A549 (cell line): ENCODE measurements at regions not wholly inside any gene's neighbourhood (a gene's known extent, or its start where the extent isn't known, plus 50 kb on each side); places are given as distances from the start of the nearest gene placed in this dataset.

Experiments used
- ATAC-seq, 2 experiments: fragments of 200-7000 bp in 1 of 2; fragments of >200 bp in 1 of 2; cut with Nextera tagmentation in 1 of 2; cut with Tn5 transposase in 1 of 2; 3 replicates each; pipeline versions ENCODE4 v1.8.0 to v1.9.1; 2018 to 2020; ENCODE audit warnings: mild to moderate bottlenecking in 1 of 2, moderate library complexity in 1 of 2
- CTCF ChIA-PET: fragments of 300-600 bp; sonication (Branson Sonifier 250); formaldehyde crosslinking; extraction: SDS; loops from one replicate; lab custom pipeline; 2021; ENCODE audit warnings: antibody characterized with exemption, inconsistent platforms; lab: Yijun Ruan, JAX
- POLR2A ChIA-PET: fragments of 350-600 bp; formaldehyde crosslinking; extraction: SDS; loops from one replicate; lab custom pipeline; 2021; ENCODE audit warnings: antibody characterized with exemption, inconsistent platforms; lab: Yijun Ruan, JAX
- DNase-seq, 2 experiments: peaks; one replicate each; pipeline versions ENCODE4 v3.0.0 to v3.0.0-alpha.2; 2011 to 2016; ENCODE audit warnings: low read depth in 1 of 2, low spot score in 1 of 2
- FAIRE-seq: peaks from 2 replicates; lab custom pipeline; 2011; peaks lifted over from hg19 to GRCh38; lab: Jason Lieb, UNC
- H3K27ac ChIP-seq, 2 experiments: fragments of >200 bp; sonication (Bioruptor Twin); formaldehyde crosslinking; 3 replicates each; pipeline ENCODE4 v1.5.1; 2016 to 2017
- H3K4me1 ChIP-seq: fragments of >200 bp; sonication (Bioruptor Twin); formaldehyde crosslinking; 3 replicates; pipeline ENCODE4 v1.6.1; 2016
- H3K4me2 ChIP-seq: fragments of >200 bp; sonication (Bioruptor Twin); formaldehyde crosslinking; 3 replicates; pipeline ENCODE4 v1.6.1; 2016
- H3K4me3 ChIP-seq: fragments of >200 bp; sonication (Bioruptor Twin); formaldehyde crosslinking; 3 replicates; pipeline ENCODE4 v1.5.1; 2016
- H3K9me3 ChIP-seq: fragments of >200 bp; sonication (Bioruptor Twin); formaldehyde crosslinking; 3 replicates; pipeline ENCODE4 v1.6.1; 2016
- ATOH8 ChIP-seq: fragments of 250-450 bp; sonication (Bioruptor Pico); IDR thresholded peaks from 2 replicates; pipeline ENCODE4 v1.5.0; 2020; ENCODE audit warnings: low read depth, mild to moderate bottlenecking, moderate library complexity
- BCL3 ChIP-seq: fragments of >200 bp; sonication (Bioruptor Twin); formaldehyde crosslinking; IDR thresholded peaks from 3 replicates; pipeline ENCODE4 v1.6.1; 2016
- CBX2 ChIP-seq: fragments of 200-600 bp; sonication (generic); IDR thresholded peaks from 2 replicates; pipeline ENCODE4 v1.6.1; 2016; ENCODE audit warnings: low read depth, mild to moderate bottlenecking, borderline replicate concordance
- CBX8 ChIP-seq: fragments of 200-600 bp; sonication (generic); IDR thresholded peaks from 2 replicates; pipeline ENCODE4 v1.6.1; 2016
- ELK1 ChIP-seq: fragments of 150-350 bp; IDR thresholded peaks from 2 replicates; pipeline ENCODE4 v1.6.1; 2014; ENCODE audit warnings: low read depth, mild to moderate bottlenecking, low read length
- FOSL2 ChIP-seq, 2 experiments: fragments of 450-650 bp in 1 of 2; fragments of >200 bp in 1 of 2; sonication (Bioruptor Twin) in 1 of 2; formaldehyde crosslinking; IDR thresholded peaks; 2 replicates each; pipeline versions ENCODE4 v1.5.0 to v1.6.1; 2016 to 2020; ENCODE audit warnings: mild to moderate bottlenecking in 1 of 2, moderate library complexity in 1 of 2
- GATA3 ChIP-seq: IDR thresholded peaks from 2 replicates; pipeline ENCODE4 v1.6.1; 2012; ENCODE audit warnings: borderline replicate concordance
- HOXA7 ChIP-seq: fragments of 250-450 bp; sonication (Bioruptor Pico); IDR thresholded peaks from 2 replicates; pipeline ENCODE4 v1.5.0; 2020; ENCODE audit warnings: mild to moderate bottlenecking, moderate library complexity
- JUN ChIP-seq, 2 experiments: fragments of >200 bp; sonication (Bioruptor Twin); formaldehyde crosslinking; IDR thresholded peaks; 2 replicates in 1 of 2; 3 replicates in 1 of 2; pipeline ENCODE4 v1.6.1; 2016 to 2017
- MAFK ChIP-seq: fragments of 450-650 bp; IDR thresholded peaks from 2 replicates; pipeline ENCODE4 v1.6.1; 2014; ENCODE audit not compliant: partially characterized antibody
- MYC ChIP-seq: IDR thresholded peaks from 2 replicates; pipeline ENCODE4 v1.6.1; 2012; ENCODE audit warnings: mild to moderate bottlenecking, inconsistent platforms, low read length, improper control_type of control experiment, borderline replicate concordance
- RNF2 ChIP-seq: fragments of 200-600 bp; sonication (generic); IDR thresholded peaks from 2 replicates; pipeline ENCODE4 v1.6.1; 2016; ENCODE audit warnings: low read depth, mild to moderate bottlenecking, antibody characterized with exemption, moderate library complexity, borderline replicate concordance
- WGBS: methylation state at CpG from one replicate; pipeline ENCODE4 v1.1.6; 2017; ENCODE audit errors: missing lambda C conversion rate; 5-methylcytosine and 5-hydroxymethylcytosine counted together
- TF ChIP-seq, protein P1 (sequence below): fragments of 200-600 bp; sonication (generic); IDR thresholded peaks from 2 replicates; pipeline ENCODE4 v1.6.1; 2016; ENCODE audit warnings: antibody characterized with exemption, mild to moderate bottlenecking, moderate library complexity

DNA sequence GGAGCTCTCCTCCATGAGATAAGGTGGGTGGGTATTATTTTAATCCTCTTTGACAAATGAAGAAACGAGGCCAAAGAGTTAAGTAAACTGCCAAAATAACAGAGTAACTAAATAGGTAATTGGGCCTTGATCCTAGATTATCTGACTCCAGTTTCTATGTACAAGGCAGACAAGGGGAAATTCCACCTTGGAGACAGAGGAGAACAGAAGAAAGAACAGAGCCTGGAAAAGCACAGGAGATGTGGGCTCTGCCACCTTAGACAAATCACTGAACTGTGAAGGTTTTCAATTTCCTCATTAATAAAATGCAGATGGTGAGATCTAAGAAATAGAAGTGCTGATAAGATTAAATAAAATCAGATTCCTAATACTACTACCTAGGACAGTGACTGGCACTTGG, 310.2 kb upstream of the TLE3 start:
- no peak overlapping the region for H3K4me3 ChIP-seq
- CTCF ChIA-PET, result interaction anchor here (1.1 to 1.6 kb wide), 2 partner anchors 23 to 59 kb away, joined by 3 to 6 read pairs; no protein-coding TSS in a partner anchor
- TF ChIP-seq JUN (IDR thresholded peaks at IDR 0.05), result no peak
- TF ChIP-seq RNF2, result no peak
- no peak for TF ChIP-seq FOSL2 (IDR thresholded peaks at IDR 0.05)
- TF ChIP-seq FOSL2 (CRISPR knock-in tag; IDR thresholded peaks at IDR 0.05), result no peak
- no peak for TF ChIP-seq BCL3
- no peak for TF ChIP-seq ELK1
- no peak overlapping the region for H3K4me2 ChIP-seq
- no peak overlapping the region for H3K27ac ChIP-seq
- FAIRE-seq, result no peak
- no peak for DNase-seq
- 16% methylated on average over 1 of the region's 1 CpG for WGBS
- POLR2A ChIA-PET, result no interaction called here
- H3K9me3 ChIP-seq, result peaks cover 15% of the 10 kb centered on the region
- no peak for ATAC-seq
- H3K4me1 ChIP-seq, result no peaks in the 10 kb centered on the region

DNA sequence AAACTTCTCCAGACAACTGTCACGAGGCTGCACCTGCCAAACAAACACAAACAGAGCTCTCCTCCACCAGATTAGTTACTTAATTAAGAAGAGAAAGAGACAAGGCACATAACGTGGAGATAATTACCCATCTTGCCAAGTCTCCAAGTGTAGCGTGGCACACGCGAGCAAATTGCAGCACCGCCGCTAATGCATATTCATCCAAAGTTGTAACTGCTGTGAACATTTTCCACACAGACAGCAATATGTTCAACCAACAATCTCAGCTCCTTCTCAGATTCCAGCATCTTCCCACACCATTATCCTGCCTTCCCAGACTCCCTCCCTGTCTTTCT, 309.6 kb upstream of the TLE3 start:
- WGBS, result 72% methylated on average over 7 of the region's 7 CpGs
- ATAC-seq, result no peak
- TF ChIP-seq, protein P1, sequence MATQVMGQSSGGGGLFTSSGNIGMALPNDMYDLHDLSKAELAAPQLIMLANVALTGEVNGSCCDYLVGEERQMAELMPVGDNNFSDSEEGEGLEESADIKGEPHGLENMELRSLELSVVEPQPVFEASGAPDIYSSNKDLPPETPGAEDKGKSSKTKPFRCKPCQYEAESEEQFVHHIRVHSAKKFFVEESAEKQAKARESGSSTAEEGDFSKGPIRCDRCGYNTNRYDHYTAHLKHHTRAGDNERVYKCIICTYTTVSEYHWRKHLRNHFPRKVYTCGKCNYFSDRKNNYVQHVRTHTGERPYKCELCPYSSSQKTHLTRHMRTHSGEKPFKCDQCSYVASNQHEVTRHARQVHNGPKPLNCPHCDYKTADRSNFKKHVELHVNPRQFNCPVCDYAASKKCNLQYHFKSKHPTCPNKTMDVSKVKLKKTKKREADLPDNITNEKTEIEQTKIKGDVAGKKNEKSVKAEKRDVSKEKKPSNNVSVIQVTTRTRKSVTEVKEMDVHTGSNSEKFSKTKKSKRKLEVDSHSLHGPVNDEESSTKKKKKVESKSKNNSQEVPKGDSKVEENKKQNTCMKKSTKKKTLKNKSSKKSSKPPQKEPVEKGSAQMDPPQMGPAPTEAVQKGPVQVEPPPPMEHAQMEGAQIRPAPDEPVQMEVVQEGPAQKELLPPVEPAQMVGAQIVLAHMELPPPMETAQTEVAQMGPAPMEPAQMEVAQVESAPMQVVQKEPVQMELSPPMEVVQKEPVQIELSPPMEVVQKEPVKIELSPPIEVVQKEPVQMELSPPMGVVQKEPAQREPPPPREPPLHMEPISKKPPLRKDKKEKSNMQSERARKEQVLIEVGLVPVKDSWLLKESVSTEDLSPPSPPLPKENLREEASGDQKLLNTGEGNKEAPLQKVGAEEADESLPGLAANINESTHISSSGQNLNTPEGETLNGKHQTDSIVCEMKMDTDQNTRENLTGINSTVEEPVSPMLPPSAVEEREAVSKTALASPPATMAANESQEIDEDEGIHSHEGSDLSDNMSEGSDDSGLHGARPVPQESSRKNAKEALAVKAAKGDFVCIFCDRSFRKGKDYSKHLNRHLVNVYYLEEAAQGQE, result no peak
- TF ChIP-seq MYC (no peak), CBX2 (no peak), CBX8 (no peak), HOXA7 (no peak), MAFK (no peak), ATOH8 (CRISPR knock-in tag) (no peak)
- TF ChIP-seq, all 56 proteins: peak for 0
- peaks cover 15% of the 10 kb centered on the region for H3K9me3 ChIP-seq
- CTCF ChIA-PET, result interaction anchor here (1.2 to 1.6 kb wide), 2 partner anchors 59 to 81 kb away, joined by 5 read pairs; no protein-coding TSS in a partner anchor
- no peak for FAIRE-seq
- H3K4me1 ChIP-seq, result no peaks in the 10 kb centered on the region
- POLR2A ChIA-PET, result no interaction called here
- DNase-seq, result no peak
- H3K4me2 ChIP-seq, result no peak overlapping the region
- H3K4me3 ChIP-seq, result no peak overlapping the region
- no peak overlapping the region for H3K27ac ChIP-seq

DNA sequence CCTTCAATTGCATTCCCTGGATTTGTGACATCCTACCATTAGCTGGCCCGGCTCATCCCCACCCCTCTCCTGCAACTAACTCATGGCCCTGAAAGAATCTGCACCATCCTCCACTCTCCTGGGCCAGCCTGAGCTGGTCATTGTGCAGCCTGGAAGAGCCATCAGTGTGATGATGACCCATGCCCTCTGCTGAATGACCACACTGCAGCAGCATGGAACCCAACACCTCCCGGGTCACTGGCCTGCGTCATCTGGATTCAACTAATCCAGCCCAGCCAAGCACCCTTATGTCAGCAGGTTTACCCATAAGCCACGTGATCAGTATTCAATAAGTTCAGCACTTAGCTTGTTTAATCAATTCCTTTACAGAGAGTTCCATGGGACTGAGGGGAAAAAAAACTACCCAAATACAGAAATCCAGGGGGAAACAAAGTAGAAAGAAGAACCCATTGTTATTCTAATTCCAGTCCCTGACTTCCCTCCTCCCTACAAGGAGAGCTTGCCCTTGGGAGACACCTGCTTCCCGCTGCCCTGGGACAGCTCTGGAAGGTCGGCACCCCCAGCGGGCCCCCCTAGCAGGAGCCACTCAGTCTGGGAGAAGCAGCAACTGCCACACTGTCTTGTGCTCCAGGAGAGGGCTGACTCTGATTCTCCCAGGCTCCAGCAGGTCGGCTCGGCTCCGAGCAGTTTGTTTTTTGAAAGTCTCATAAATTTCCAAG, 309.1 kb upstream of the TLE3 start:
- peaks cover 15% of the 10 kb centered on the region for H3K9me3 ChIP-seq
- DNase-seq, result no peak
- no peak for TF ChIP-seq GATA3
- TF ChIP-seq, all 56 proteins: peak for 0
- no peaks in the 10 kb centered on the region for H3K4me1 ChIP-seq
- ChIA-PET POLR2A (no interaction called here), CTCF (interaction anchor here (0.6 to 1.6 kb wide), 5 partner anchors 54 to 1618 kb away, joined by 3 to 5 read pairs (median 4); no protein-coding TSS in a partner anchor)
- H3K4me3 ChIP-seq, result no peak overlapping the region
- ATAC-seq (no peak), FAIRE-seq (no peak)
- no peak overlapping the region for H3K4me2 ChIP-seq
- 59% methylated on average over 10 of the region's 10 CpGs for WGBS
- no peak overlapping the region for H3K27ac ChIP-seq
